HG03432 (cell line): ENCODE measurements at regions not wholly inside any gene's neighbourhood (a gene's known extent, or its start where the extent isn't known, plus 50 kb on each side); places are given as distances from the start of the nearest gene placed in this dataset.
A peak's percentile ranks its signal among the peaks of the same experiment; 100 is the strongest.

Experiments
- ATAC-seq: cut with Tn5 transposase; IDR thresholded peaks from one replicate; pipeline ENCODE4 v1.9.1; 2021; ENCODE audit warnings: mild to moderate bottlenecking, moderate library complexity; ENCODE audit not compliant: unreplicated experiment

DNA sequence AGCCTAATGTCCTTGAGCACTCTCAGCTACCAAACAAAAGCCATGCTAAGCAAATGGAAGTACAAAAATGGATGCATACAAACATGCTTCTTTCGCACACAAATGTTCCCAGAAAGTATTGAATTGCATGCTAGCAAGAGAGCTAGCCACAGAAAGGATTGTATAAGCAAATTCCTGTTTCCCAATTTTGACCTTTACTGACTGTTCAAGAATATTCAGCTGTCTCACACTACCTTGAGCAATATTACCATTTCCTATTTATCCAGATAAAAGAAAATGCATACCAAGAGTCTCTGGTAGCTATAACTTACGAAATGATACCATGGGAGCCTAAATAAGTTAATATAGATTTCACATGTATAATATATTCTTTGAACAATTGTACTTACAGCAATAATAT, 264.6 kb downstream of the TMEM167A start:
- ATAC-seq, result no peak

DNA sequence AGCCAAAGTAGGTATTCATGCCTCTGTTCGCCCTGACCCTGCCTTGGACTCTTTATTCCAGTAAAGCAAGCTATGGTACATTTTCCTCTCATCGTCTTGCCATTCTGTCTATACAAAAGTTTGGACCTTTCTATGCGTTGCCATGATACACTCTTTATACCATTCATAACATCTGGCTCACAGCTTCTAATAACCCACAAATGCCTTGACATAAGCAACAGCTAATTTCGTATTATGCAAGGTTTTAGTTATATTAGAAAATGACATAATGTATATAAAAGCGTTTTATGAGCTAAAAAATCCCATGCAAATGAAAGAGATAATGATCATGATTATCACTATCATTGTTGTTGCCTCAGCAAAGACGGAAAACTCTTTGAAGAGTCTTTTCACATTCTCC, 265.7 kb downstream of the TMEM167A start:
- no peak for ATAC-seq

DNA sequence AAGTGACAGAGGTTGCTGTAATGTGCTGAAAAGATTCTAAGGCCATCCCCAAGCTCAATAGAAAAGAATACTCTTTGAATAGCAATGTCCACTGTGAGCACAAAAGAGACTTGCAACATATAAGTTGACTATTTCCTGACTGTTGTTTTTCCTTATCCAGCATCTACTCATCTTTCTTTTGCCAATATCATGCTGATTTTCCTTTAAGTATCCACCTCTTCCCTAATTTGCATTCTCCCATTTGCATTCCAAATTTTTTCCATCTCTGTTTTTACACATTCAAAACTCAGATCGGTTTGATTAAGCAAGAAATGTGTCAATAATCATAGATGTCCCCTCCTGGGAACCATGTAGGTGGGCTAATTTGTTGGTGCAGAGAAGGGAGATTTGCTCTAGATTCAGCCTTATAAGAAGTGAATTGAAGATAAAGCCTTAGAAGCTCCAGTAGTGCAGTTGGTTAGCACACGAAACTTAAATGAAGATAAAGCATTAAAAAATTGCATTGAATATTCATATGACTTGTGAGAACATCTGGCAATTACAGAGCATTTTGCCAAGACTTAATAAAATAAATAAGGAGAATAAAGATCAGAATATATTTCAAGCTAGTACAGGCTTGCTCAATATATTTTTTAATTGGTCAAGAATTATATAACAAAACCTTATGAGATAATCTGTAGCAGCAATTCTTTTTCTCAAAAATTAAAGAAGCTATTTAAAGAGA, 267.6 kb downstream of the TMEM167A start:
- ATAC-seq, result no peak

DNA sequence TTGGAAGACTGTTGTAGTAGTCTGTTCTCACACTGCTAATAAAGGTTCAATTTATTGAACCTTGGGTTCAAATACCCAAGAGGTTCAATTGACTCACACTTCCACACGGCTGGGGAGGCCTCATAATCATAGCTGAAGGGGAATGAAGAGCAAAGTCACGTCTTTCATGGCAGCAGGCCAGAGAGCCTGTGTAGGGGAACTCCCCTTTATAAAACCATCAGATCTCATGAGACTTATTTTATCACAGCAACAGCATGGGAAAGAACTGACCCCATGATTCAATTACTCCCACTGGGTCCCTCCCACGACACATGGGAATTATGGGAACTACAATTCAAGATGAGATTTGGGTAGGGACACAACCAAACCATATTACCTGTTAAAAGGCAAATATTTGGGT, 268.2 kb downstream of the TMEM167A start:
- no peak for ATAC-seq

DNA sequence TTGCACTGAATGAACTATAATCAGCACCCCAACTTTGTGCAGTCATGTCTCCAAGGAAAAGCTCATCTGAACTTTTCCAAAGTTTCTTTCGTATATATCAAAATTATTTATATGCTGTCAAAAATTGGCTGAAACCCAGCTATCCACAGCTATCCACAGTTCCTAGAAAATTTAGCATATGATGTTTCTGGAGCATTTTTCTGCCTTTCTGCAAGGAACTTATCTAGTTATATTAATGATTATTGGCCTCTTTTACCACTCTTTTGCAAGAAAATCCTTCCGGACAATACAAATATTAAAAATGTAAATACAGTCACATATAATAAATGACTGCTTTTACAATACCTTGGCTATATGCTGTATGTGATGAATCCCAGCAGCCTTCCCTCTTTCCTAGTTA, 270.2 kb downstream of the TMEM167A start:
- no peak for ATAC-seq

DNA sequence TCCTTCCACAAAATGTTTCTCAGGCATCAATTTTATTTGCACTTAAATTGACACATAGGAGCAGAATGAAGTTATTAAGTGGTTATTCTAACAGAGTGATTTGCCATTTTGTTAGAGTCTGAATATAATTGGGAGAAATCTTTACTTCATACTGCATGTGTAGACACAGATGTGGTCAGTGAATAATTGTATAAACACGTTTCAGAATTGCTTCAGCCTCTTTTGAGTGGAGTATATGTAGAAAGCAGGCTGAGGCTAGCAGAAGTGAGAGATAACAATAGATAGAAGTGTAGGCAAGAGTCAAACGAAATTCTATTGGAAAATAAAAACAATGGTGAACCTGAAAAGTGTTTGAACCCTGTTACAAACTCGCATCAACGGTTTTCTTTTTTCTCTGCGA, 270.7 kb downstream of the TMEM167A start:
- ATAC-seq, result no peak

DNA sequence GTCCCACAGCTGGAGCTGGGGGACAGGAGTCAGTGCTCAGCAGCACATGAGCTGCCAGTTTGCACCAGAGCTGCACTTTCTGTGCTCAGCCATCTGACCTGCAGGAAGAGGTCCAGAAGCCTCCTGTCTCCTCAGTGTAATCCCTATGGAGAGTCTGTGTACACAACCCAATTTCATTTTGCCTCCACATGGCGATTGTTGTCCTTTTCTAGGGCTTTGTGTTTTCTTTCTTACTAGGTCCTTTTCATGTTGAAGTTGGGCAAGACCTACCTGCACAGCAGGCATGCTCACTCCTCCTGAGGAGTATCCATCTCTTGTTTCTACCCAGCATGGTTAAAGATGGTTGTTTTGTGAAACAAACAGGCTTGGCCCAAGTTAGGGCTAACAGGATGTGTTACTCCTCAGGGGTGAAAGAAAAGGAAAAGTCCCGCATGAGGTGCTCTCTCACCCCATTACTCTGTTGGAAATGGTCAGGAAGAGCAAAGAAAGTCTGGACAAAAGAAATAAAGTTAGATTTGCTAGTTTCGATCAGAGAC, 273.0 kb downstream of the TMEM167A start:
- ATAC-seq, result no peak

DNA sequence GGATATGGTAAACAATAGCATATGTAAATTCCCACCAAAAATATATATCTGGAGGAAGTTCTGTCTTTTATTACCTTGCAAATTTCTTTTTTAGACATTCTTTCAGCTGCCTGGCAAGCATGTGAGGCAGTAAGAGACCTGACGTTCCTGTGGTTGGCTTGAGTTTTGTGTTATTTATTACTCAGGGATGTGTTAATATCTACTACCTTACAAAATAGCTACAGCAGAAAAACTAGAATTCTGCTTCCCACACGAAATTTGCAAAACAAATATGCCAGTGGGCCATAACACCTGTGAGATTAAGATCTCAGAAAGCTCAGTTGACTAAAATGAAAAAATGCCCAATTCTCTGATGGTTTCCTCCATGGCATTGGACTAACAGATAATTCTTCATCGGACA, 274.2 kb downstream of the TMEM167A start:
- peak; percentile 73 for ATAC-seq

DNA sequence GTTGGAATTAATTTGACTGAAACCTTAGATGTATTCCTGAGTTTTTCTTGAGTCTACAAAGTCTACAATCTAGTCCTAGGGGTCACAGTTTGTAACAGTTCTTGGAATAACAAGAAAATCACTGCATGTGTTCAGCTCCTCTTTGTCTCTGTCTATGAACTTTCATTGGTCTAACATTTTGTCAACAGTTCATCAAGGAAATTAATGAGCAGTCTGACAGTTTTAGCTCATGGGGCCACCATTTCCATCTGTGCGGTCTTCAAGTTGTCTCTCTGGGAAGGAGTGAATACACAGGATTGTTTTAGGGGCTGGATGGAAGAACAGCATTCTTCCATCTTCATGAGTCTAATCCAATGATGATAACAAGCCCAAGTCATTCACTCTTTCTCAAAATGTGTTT, 276.4 kb downstream of the TMEM167A start:
- ATAC-seq, result no peak

DNA sequence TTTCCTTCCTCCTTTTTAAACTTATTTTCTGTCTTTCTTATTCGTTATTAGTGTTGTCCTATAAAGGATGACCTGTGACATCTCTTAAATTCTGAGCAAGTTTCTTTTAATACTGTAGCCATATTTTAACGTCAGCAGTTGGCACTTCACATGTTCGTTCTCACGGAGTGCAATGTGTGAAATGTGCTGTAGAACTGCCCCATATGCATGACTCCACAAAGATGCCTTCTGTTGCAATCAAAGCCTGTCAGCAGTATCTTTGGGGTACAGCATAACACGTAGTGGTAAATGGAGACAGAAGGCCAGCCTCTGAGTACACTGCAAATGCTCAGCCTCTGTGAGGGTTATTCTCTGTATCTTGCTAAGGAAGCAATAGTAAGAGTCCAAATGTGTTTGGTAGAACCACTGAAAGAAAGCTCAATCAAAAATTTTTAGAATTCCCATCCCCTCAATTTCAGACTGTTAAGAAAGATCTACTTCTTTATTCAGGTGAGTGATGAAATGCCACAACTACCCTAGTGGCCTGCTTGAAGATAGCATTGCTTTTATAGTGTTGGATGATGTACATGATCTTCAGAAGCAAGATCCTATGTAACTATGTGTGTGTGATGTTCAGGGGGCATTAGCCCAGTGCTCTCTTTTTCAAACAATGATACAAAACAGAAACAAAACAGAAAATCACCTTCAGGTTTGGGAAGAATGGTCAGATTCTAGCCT, 277.7 kb downstream of the TMEM167A start:
- no peak for ATAC-seq

DNA sequence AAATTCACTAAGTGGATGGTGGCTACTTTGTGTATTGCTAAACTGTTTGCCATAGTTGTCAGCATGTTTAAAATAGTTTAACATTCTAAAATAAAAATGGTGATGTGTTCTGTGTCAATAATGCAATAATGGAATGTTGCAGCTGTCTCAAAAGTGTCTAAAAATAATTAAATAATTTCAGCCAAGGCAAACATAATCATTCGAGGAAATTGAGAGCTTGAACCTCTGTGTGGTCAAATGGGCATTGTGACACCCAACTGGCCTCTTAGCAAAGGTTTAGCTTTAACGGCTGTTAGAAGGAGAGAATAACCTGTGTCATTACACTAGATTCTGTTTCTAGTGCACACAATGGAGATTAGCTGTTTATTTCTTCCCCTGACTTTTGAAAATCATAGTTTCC, 278.5 kb downstream of the TMEM167A start:
- no peak for ATAC-seq

DNA sequence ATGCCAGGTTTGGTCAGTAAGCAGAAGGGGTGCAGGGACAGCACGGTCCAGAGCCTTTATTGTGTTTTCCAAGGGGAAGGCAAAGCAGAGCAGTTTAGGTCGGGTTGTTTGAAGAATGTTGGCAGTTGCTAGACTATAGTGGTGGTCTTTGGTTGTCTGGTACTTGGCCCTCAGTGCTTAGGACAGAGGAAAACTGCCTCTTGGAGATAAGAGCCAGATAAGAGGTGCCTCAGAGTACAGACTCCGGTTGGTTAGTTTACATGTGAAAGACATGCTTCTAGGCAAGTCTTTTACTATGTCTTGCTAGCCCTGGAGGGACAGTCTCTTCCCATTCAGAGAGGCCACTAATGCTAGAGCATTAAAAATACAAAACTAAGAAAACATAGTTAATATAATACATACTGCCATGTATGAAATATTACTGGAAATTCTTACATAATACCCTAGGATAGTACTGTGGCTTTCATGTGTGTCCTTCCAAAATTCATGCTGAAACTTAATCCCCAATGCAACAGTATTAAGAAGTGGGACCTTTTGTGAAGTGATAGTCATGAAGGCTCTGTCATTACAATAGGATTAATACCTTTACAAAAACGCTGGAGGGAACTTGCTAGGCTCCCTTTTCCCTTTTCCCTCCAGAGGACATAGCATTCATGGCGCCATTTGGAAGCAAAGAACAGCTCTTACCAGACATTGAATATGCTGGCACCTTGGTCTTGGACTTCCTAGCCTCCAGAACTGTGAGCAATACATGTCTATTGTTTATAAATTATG, 280.4 kb downstream of the TMEM167A start:
- no peak for ATAC-seq

DNA sequence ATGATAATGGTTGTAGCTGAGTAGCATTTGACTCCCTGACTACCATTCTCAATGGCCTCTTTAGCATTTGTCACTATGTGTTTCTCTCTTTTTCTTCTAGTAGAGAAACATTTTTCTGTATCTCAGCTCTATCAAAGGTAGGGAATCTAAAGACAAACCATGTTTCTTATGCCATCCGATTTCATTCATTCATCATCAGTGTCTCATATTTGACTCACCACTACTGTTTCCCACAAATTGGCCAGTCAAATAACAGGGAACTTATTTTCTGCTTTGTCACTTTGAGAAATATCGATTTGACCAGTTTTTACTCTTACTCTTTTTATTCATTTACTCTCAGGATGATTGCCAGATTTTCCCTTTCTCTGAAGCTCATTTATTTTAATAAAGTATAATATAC, 282.3 kb downstream of the TMEM167A start:
- ATAC-seq, result no peak

DNA sequence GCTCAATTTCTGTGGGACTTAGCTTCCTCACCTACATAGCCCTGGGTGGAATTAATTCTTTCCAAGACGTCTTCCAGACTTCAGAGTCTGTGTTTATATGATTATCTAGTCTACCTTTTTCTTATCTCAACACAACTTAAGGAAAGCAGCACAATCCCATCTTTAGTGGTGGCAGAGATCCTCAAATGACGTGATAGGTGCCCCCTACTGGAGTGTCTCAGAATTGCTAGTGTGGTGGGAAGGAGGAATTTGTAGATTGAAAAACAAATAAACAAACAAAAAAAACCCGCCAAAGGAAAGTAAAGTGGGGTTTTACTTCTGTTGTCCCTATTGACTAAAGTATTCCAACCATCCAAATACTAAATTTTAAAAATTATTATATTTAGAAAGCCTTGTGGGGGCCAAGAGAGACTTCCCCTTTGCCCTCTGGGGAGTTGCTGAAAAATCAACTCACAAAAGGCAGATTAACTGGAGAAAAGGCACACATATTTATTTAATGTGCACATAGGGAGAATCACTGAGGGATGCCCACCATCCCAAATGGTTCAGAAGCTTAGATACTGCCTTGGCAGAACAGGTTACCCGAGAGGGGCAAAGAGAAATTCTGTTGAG, 283.3 kb downstream of the TMEM167A start:
- no peak for ATAC-seq

DNA sequence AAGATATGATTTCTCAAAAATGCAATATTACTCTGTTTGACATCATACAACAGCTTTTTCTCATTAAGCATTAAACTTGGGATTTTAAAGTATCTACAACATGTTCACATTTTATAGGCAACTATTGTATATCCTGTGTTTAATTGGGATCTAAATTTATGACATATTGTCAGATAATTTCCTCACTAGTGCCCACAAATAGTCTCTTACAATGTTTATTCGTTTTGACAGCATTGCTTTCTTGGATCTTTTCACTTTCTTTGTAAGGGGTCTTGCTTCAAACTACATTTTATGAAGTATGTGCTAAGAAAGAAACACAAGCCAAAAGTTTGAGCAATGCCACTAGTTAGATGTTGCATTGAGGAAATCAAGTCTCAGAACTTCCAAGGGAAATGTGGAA, 285.1 kb downstream of the TMEM167A start:
- no peak for ATAC-seq

DNA sequence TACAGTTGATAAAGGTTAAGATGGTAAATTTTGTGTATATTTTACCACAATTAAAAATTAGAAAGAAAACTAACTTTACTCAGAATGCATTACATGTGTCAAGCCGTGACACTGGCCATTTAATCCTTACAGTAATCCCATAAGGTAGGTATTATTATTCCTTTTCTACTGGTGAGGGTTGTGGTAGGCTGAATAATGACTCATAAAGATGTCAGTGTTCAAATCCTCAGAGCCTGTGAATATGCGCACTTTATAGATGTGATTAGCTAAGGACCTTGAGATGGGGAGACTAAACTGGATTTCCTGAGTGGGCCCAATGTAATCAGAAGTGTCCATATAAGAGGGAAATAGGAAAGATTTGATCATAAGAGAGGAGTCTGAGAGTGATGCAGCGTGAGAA, 288.1 kb downstream of the TMEM167A start:
- no peak for ATAC-seq

DNA sequence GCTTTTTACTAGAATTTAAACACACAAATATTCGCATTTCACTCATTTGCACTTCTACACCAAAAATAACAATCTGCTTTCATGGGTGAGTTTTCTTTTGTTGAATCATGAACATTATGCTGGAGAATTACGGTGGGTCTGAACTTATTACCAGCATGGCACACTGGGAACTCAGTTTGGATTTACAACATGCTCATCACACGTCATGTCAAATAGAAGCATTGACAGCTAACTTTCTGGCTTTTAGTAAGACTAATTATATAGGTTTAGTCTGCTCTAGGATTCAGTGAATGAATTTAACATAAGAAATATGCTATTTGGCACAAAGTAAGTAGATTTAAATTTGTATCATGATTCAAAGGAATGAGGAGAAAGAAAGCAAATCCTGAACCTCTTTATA, 290.4 kb downstream of the TMEM167A start:
- no peak for ATAC-seq

DNA sequence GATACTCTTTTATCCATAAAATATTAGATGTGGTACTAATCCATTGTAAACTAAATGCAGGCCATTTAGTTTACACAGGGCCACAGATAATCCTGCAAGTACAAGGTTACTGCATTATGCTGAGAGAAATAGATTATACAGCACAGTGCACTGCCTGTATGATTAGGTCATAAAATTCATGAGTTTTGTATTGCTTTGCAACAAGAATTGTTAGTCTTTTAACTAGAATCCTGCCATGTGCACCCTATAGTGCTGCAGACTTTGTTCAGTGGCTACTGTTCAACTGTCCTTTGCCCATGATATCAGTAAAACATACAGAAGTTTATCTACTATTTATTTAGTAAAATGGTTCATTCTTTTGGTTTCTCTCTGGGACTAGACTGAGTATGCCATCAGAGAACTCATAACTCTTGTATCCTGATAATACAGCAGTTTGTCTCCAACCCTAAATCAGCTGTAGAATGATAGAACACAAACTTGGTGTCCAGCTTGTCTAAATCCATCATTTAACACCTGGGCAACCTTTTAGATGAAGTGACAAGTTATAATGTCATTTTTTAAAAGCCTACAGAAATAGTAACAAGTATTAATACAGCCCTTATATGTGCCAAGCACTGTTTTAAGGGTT, 291.2 kb downstream of the TMEM167A start:
- no peak for ATAC-seq

DNA sequence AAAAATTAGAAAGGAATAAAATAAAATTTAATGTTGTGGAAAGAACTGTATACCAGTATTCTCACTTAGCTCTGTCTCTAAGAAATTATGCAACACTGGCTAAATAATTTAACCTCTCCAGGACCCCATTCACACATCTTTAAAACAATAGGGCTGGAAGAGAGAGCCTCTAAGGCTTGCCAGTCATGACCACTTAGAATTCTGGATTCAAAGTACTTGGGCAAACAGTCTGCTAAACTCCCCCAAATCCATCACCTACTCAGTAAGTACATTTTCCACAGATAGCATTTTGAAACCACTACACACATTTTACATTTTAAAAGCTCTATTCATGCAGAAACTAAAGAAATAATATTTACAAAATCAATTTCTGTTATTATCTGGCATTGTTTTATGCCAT, 291.7 kb downstream of the TMEM167A start:
- no peak for ATAC-seq

DNA sequence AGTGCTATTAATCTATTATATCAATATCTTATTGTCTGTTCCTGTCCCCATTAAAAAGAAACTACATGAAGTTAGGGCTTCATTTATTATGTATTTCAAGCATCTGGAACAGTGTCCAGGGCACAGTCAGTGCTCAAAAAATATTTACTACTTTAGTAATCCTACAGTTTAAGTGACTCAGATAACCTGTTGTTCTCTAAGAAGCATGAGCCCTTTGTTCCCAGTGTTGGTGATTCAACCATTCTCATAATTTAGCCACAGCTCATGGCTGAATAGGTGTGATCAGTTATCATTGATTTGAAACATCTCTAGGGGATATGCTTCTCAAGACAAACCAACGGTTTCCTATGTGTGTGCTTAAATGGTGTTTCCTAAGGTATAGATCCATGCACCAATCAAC, 292.7 kb downstream of the TMEM167A start:
- no peak for ATAC-seq

DNA sequence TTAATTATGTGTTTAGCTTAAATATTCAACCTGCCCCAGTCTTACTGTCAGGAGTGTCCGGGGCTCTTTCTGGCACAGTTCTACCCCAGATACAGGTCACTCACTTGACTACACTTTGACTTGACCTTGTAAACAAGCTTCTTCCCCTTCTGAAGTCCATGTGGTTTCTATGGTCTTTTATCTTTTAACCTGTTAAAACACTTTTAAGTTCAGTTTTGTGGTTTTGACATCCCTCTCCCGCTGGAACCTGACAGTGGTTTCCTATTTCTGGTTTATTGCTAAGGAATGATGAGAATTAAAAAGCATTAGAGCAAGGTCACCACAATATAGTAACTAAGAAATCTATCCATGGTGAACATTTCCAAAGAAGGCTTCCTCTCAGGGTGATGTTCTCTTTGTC, 300.1 kb downstream of the TMEM167A start:
- no peak for ATAC-seq
